Esophagus squamous epithelium (tissue), 4 donors: ENCODE measurements at regions not wholly inside any gene's neighbourhood (a gene's known extent, or its start where the extent isn't known, plus 50 kb on each side); places are given as distances from the start of the nearest gene placed in this dataset.

Source experiments
- CTCF ChIP-seq, 6 experiments: fragments of 450-650 bp in 4 of 6; fragments of 200-600 bp in 2 of 6; sonication (generic) in 2 of 6; IDR thresholded peaks; one replicate each; pipeline ENCODE4 v1.5.1; 2016 to 2019; ENCODE audit warnings: antibody characterized with exemption in 6 of 6, mild to moderate bottlenecking in 4 of 6, moderate library complexity in 4 of 6
- POLR2A ChIP-seq, 4 donors: fragments of 450-650 bp; IDR thresholded peaks; one replicate each; pipeline ENCODE4 v1.6.1; 2017; ENCODE audit warnings: antibody characterized with exemption in 4 of 4, mild to moderate bottlenecking in 4 of 4, moderate library complexity in 3 of 4

- TF ChIP-seq CTCF (IDR thresholded peaks at IDR 0.05), result no peak
- TF ChIP-seq POLR2A (IDR thresholded peaks at IDR 0.05), result no peak
Observed at GRCh38 chr5:68950125-68950524, 143.7 kb upstream of the SLC30A5 start.
